ENCODE measurements at regions not wholly inside any gene's neighbourhood (a gene's known extent, or its start where the extent isn't known, plus 50 kb on each side); places are given as distances from the start of the nearest gene placed in this dataset.

GRCh38 chr4:129468624-129469023 is 372.7 kb downstream of the C4orf33 start:
- H3K18ac ChIP-seq (ENCODE audit: low read length): no peak overlapping the region
- H4K12ac ChIP-seq (ENCODE audit: low read depth, low read length): no peak overlapping the region
- H3K4me1 ChIP-seq (ENCODE audit: control insufficient read depth in 1 of 2, insufficient read depth in 2 of 2, low read length in 2 of 2): no peaks in the 10 kb centered on the region
- DNase-seq: no peak
- no peak overlapping the region for H3K23ac ChIP-seq (ENCODE audit: low read length)
- H3K27ac ChIP-seq (ENCODE audit: low read depth, low read length): no peak overlapping the region
- H4K91ac ChIP-seq (ENCODE audit: low read depth, low read length): no peak overlapping the region
- H2AK5ac ChIP-seq (ENCODE audit: low read length): no peak overlapping the region
- no peak overlapping the region for H2AFZ ChIP-seq (ENCODE audit: insufficient read depth, low read length, poor library complexity)
- H3K14ac ChIP-seq (ENCODE audit: low read length): no peak overlapping the region
- no peaks in the 10 kb centered on the region for H3K79me2 ChIP-seq (ENCODE audit: control insufficient read depth, insufficient read depth, low read length, poor library complexity)
- H2BK120ac ChIP-seq (ENCODE audit: insufficient read depth, low read length, poor library complexity): no peak overlapping the region
- no peaks in the 10 kb centered on the region for H3K27me3 ChIP-seq (ENCODE audit: insufficient read depth, low read length)
- no peak overlapping the region for H3K4me3 ChIP-seq (ENCODE audit: low read depth, low read length)
- H3K9me3 ChIP-seq (ENCODE audit: insufficient read depth, low read depth, low read length): no peaks in the 10 kb centered on the region
- H4K8ac ChIP-seq (ENCODE audit: low read depth, low read length): no peak overlapping the region
- H2BK5ac ChIP-seq (ENCODE audit: low read depth, low read length, poor library complexity): no peak overlapping the region
- WGBS (ENCODE audit: extremely low coverage, insufficient coverage, insufficient read length): no CpG with 5 or more reads among the region's 1 CpG
- no peak overlapping the region for H2BK12ac ChIP-seq (ENCODE audit: low read length)
- no peaks in the 10 kb centered on the region for H3K79me1 ChIP-seq (ENCODE audit: low read length)
- H3K9ac ChIP-seq (ENCODE audit: low read length): no peak overlapping the region
- no peaks in the 10 kb centered on the region for H3K36me3 ChIP-seq (ENCODE audit: control insufficient read depth in 1 of 2, insufficient read depth in 2 of 2, low read length in 2 of 2)
- no peak overlapping the region for H3K4me2 ChIP-seq (ENCODE audit: low read length)
- H3K4ac ChIP-seq (ENCODE audit: low read depth, low read length): no peak overlapping the region

DNA sequence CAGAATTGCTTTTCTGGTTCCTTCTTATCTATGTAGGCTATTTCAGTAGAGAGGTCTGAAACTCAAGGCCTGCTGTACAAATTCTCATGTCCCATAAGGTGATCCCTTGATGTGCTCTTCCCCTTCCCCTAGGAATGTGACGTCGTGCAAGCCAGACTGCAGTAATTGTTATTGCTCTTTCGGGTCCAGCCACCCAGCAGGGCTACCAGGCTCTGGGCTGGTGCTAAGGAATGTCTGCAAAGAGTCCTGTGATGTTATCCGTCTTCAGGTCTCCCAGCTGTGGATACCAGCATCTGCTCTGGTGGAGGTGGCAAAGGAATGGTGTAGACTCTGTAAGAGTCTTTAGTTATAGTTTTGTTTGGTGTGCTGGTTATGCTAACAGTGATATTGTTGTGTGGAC is 378.7 kb downstream of the C4orf33 start:
- no peak overlapping the region for H3K9ac ChIP-seq (ENCODE audit: low read length)
- no peak overlapping the region for H3K14ac ChIP-seq (ENCODE audit: low read length)
- no peak overlapping the region for H4K12ac ChIP-seq (ENCODE audit: low read depth, low read length)
- H3K18ac ChIP-seq (ENCODE audit: low read length): no peak overlapping the region
- H3K27ac ChIP-seq (ENCODE audit: low read depth, low read length): no peak overlapping the region
- H4K91ac ChIP-seq (ENCODE audit: low read depth, low read length): no peak overlapping the region
- DNase-seq: peak; percentile 8 to 25
- no peak overlapping the region for H4K8ac ChIP-seq (ENCODE audit: low read depth, low read length)
- H3K4me2 ChIP-seq (ENCODE audit: low read length): no peak overlapping the region
- no peak overlapping the region for H2AFZ ChIP-seq (ENCODE audit: insufficient read depth, low read length, poor library complexity)
- no peak overlapping the region for H2BK120ac ChIP-seq (ENCODE audit: insufficient read depth, low read length, poor library complexity)
- H3K79me2 ChIP-seq (ENCODE audit: control insufficient read depth, insufficient read depth, low read length, poor library complexity): no peaks in the 10 kb centered on the region
- H2BK5ac ChIP-seq (ENCODE audit: low read depth, low read length, poor library complexity): no peak overlapping the region
- no peaks in the 10 kb centered on the region for H3K79me1 ChIP-seq (ENCODE audit: low read length)
- no peak overlapping the region for H3K23ac ChIP-seq (ENCODE audit: low read length)
- WGBS (ENCODE audit: extremely low coverage, insufficient coverage, insufficient read length): no CpG with 5 or more reads among the region's 4 CpGs
- H3K27me3 ChIP-seq (ENCODE audit: insufficient read depth, low read length): no peaks in the 10 kb centered on the region
- H2BK12ac ChIP-seq (ENCODE audit: low read length): no peak overlapping the region
- no peak overlapping the region for H3K4ac ChIP-seq (ENCODE audit: low read depth, low read length)
- H3K9me3 ChIP-seq (ENCODE audit: insufficient read depth, low read depth, low read length): peaks cover 3% of the 10 kb centered on the region
- H3K4me3 ChIP-seq (ENCODE audit: low read depth, low read length): no peak overlapping the region
- H2AK5ac ChIP-seq (ENCODE audit: low read length): no peak overlapping the region
- H3K4me1 ChIP-seq (ENCODE audit: control insufficient read depth in 1 of 2, insufficient read depth in 2 of 2, low read length in 2 of 2): peaks cover 0 to 5% of the 10 kb centered on the region in 2 experiments
- no peaks in the 10 kb centered on the region for H3K36me3 ChIP-seq (ENCODE audit: control insufficient read depth in 1 of 2, insufficient read depth in 2 of 2, low read length in 2 of 2)

DNA sequence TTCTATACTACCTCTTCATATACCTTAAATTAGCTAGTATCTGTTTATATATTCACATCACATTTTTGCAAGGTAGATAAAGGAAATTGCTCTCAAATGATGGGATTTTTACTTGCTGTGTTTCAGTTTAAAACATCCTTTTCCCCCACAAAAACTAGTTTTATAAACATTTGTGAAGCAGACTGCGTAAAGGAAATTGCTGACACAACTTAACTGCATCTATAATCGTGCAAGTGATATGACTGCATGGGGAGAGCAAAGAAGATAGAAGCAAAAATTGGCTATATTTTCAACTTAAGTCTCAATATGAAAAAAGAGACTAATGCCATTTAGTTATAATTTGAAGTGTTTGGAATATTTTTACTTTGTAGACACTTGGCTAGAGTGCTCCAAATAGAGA is 385.2 kb downstream of the C4orf33 start:
- Histone ChIP-seq H3K14ac (ENCODE audit: low read length) (no peak overlapping the region), H4K91ac (ENCODE audit: low read depth, low read length) (no peak overlapping the region), H2BK5ac (ENCODE audit: low read depth, low read length, poor library complexity) (no peak overlapping the region), H4K12ac (ENCODE audit: low read depth, low read length) (no peak overlapping the region), H3K79me2 (ENCODE audit: control insufficient read depth, insufficient read depth, low read length, poor library complexity) (no peaks in the 10 kb centered on the region), H3K4ac (ENCODE audit: low read depth, low read length) (no peak overlapping the region), H3K18ac (ENCODE audit: low read length) (no peak overlapping the region), H3K4me2 (ENCODE audit: low read length) (no peak overlapping the region), H3K4me1 (ENCODE audit: control insufficient read depth in 1 of 2, insufficient read depth in 2 of 2, low read length in 2 of 2) (no peaks in the 10 kb centered on the region), H3K9me3 (ENCODE audit: insufficient read depth, low read depth, low read length) (no peaks in the 10 kb centered on the region), H2AFZ (ENCODE audit: insufficient read depth, low read length, poor library complexity) (no peak overlapping the region), H2BK120ac (ENCODE audit: insufficient read depth, low read length, poor library complexity) (no peak overlapping the region), H3K27ac (ENCODE audit: low read depth, low read length) (no peak overlapping the region), H2AK5ac (ENCODE audit: low read length) (no peak overlapping the region), H3K9ac (ENCODE audit: low read length) (no peak overlapping the region), H3K4me3 (ENCODE audit: low read depth, low read length) (no peak overlapping the region), H2BK12ac (ENCODE audit: low read length) (no peak overlapping the region), H3K27me3 (ENCODE audit: insufficient read depth, low read length) (no peaks in the 10 kb centered on the region), H3K36me3 (ENCODE audit: control insufficient read depth in 1 of 2, insufficient read depth in 2 of 2, low read length in 2 of 2) (no peaks in the 10 kb centered on the region), H3K79me1 (ENCODE audit: low read length) (no peaks in the 10 kb centered on the region), H3K23ac (ENCODE audit: low read length) (no peak overlapping the region), H4K8ac (ENCODE audit: low read depth, low read length) (no peak overlapping the region)
- no CpG with 5 or more reads among the region's 2 CpGs for WGBS (ENCODE audit: extremely low coverage, insufficient coverage, insufficient read length)
- no peak for DNase-seq

DNA sequence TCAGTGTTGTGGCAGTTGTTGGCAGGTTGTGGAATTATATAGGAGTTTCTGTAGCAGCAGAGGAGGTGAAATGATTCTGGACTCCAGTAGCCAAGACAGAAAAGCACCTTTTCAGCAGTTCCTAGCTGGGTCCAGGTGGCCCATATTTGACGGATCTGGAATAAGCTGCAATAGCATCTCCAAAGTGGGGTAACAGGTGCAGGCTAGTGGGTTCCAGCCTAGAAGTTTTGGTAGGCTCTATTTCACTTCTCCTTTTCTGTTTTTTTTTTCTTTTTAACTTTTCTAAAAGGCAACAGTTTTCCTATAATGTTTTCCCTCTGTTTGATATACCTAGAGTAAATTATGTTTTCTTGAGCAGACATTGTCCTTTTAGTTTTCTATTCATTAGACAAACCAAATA is 392.5 kb downstream of the C4orf33 start:
- Histone ChIP-seq H3K9me3 (ENCODE audit: insufficient read depth, low read depth, low read length) (no peaks in the 10 kb centered on the region), H3K27ac (ENCODE audit: low read depth, low read length) (no peak overlapping the region), H3K14ac (ENCODE audit: low read length) (no peak overlapping the region), H3K9ac (ENCODE audit: low read length) (peak overlapping the region; percentile 27), H3K4ac (ENCODE audit: low read depth, low read length) (no peak overlapping the region), H2BK120ac (ENCODE audit: insufficient read depth, low read length, poor library complexity) (no peak overlapping the region), H2AK5ac (ENCODE audit: low read length) (no peak overlapping the region), H4K12ac (ENCODE audit: low read depth, low read length) (no peak overlapping the region), H3K79me1 (ENCODE audit: low read length) (no peaks in the 10 kb centered on the region), H3K4me1 (ENCODE audit: control insufficient read depth in 1 of 2, insufficient read depth in 2 of 2, low read length in 2 of 2) (no peaks in the 10 kb centered on the region), H2AFZ (ENCODE audit: insufficient read depth, low read length, poor library complexity) (no peak overlapping the region), H3K23ac (ENCODE audit: low read length) (no peak overlapping the region), H2BK5ac (ENCODE audit: low read depth, low read length, poor library complexity) (no peak overlapping the region), H3K4me3 (ENCODE audit: low read depth, low read length) (no peak overlapping the region), H3K79me2 (ENCODE audit: control insufficient read depth, insufficient read depth, low read length, poor library complexity) (no peaks in the 10 kb centered on the region), H2BK12ac (ENCODE audit: low read length) (no peak overlapping the region), H3K27me3 (ENCODE audit: insufficient read depth, low read length) (no peaks in the 10 kb centered on the region), H4K91ac (ENCODE audit: low read depth, low read length) (no peak overlapping the region), H4K8ac (ENCODE audit: low read depth, low read length) (no peak overlapping the region), H3K4me2 (ENCODE audit: low read length) (no peak overlapping the region), H3K18ac (ENCODE audit: low read length) (no peak overlapping the region), H3K36me3 (ENCODE audit: control insufficient read depth in 1 of 2, insufficient read depth in 2 of 2, low read length in 2 of 2) (no peaks in the 10 kb centered on the region)
- no CpG with 5 or more reads among the region's 1 CpG for WGBS (ENCODE audit: extremely low coverage, insufficient coverage, insufficient read length)
- no peak for DNase-seq
